CD4-positive, CD25-positive, alpha-beta regulatory T cell (primary cell): ENCODE measurements at regions not wholly inside any gene's neighbourhood (a gene's known extent, or its start where the extent isn't known, plus 50 kb on each side); places are given as distances from the start of the nearest gene placed in this dataset.

Experiments used
- ATAC-seq, 2 donors: fragments of 150-1000 bp; cut with Tn5 transposase; one replicate each; pipeline ENCODE4 v1.10.0; 2021; ENCODE audit warnings: low read depth in 2 of 2, moderate number of reproducible peaks in 2 of 2, moderate library complexity in 1 of 2
- DNase-seq, 3 donors: peaks; one replicate each; pipeline versions ENCODE4 v3.0.0 to v3.0.0-alpha.2; 2012 to 2022; ENCODE audit warnings: mixed read lengths in 1 of 3
- H3K27ac ChIP-seq: one replicate; pipeline ENCODE4 v1.7.0; 2013; ENCODE audit warnings: mild to moderate bottlenecking, low read length; ENCODE audit not compliant: insufficient read depth, poor library complexity, severe bottlenecking
- H3K27me3 ChIP-seq: one replicate; pipeline ENCODE4 v1.7.0; 2013; ENCODE audit warnings: low read length; ENCODE audit not compliant: control insufficient read depth, insufficient read depth
- H3K36me3 ChIP-seq: one replicate; pipeline ENCODE4 v1.7.0; 2013; ENCODE audit warnings: mild to moderate bottlenecking, low read length, moderate library complexity; ENCODE audit not compliant: control insufficient read depth, insufficient read depth
- H3K4me1 ChIP-seq: 2 replicates; pipeline ENCODE4 v1.7.0; 2013; ENCODE audit warnings: mild to moderate bottlenecking, low read length; ENCODE audit not compliant: insufficient read depth, control insufficient read depth, poor library complexity, severe bottlenecking
- H3K4me3 ChIP-seq: one replicate; pipeline ENCODE4 v1.7.0; 2013; ENCODE audit warnings: low read depth, mild to moderate bottlenecking, low read length, moderate library complexity
- H3K9me3 ChIP-seq, 2 experiments: 1 replicate in 1 of 2; 2 replicates in 1 of 2; pipeline ENCODE4 v1.7.0; 2013; ENCODE audit warnings: low read length in 2 of 2, mild to moderate bottlenecking in 1 of 2, moderate library complexity in 1 of 2; ENCODE audit not compliant: control insufficient read depth in 2 of 2
- H3K27ac Mint-ChIP-seq, 3 donors: one replicate each; pipeline ENCODE4 v1.8.0; 2020 to 2022; ENCODE audit warnings: mild to moderate bottlenecking in 3 of 3, mixed read lengths in 3 of 3, moderate library complexity in 2 of 3
- H3K27me3 Mint-ChIP-seq: one replicate; pipeline ENCODE4 v1.8.0; 2022; ENCODE audit warnings: mild to moderate bottlenecking, mixed read lengths
- H3K36me3 Mint-ChIP-seq: one replicate; pipeline ENCODE4 v1.8.0; 2020; ENCODE audit warnings: mixed read lengths
- H3K4me1 Mint-ChIP-seq, 4 donors: one replicate each; pipeline ENCODE4 v1.8.0; 2020 to 2022; ENCODE audit warnings: mixed read lengths in 4 of 4, mild to moderate bottlenecking in 1 of 4
- H3K4me3 Mint-ChIP-seq, 4 donors: one replicate each; pipeline ENCODE4 v1.8.0; 2020 to 2022; ENCODE audit warnings: mild to moderate bottlenecking in 4 of 4, mixed read lengths in 4 of 4, moderate library complexity in 3 of 4
- H3K9me3 Mint-ChIP-seq, 7 donors: one replicate each; pipeline ENCODE4 v1.8.0; 2020 to 2022; ENCODE audit warnings: mixed read lengths in 7 of 7, mild to moderate bottlenecking in 3 of 7, moderate library complexity in 2 of 7

DNA sequence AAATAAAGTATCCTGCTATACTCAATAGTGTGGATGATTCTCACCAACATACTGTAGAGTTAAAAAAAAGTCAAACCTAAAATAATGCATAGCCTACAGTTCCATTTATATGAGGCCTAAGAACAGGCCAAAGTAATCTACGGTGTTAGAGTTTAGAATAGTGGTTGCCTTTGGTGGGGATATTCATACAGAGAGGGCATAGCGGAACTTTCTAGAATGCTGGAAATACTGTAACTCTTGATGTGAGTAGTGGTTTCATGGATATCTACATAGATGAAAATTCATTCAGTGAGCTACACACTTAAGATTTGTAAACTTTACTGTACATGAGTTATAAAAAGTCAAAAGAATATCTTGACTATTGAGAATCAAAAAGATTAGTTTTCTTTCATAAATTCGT lies 349.9 kb upstream of the NFE2L3 start:
- H3K4me1 ChIP-seq, result no peaks in the 10 kb centered on the region
- Mint-ChIP-seq H3K36me3 (no peaks in the 10 kb centered on the region), H3K27me3 (peaks cover 19% of the 10 kb centered on the region), H3K9me3 (peaks cover 0 to 2% (median 0%) of the 10 kb centered on the region in 7 donors), H3K4me1 (no peaks in the 10 kb centered on the region), H3K4me3 (no peak overlapping the region), H3K27ac (no peak overlapping the region)
- no peak overlapping the region for H3K4me3 ChIP-seq
- no peak overlapping the region for H3K27ac ChIP-seq
- H3K27me3 ChIP-seq, result peaks cover 16% of the 10 kb centered on the region
- H3K36me3 ChIP-seq, result no peaks in the 10 kb centered on the region
- no peaks in the 10 kb centered on the region for H3K9me3 ChIP-seq
- DNase-seq, result no peak
- ATAC-seq, result no peak

DNA sequence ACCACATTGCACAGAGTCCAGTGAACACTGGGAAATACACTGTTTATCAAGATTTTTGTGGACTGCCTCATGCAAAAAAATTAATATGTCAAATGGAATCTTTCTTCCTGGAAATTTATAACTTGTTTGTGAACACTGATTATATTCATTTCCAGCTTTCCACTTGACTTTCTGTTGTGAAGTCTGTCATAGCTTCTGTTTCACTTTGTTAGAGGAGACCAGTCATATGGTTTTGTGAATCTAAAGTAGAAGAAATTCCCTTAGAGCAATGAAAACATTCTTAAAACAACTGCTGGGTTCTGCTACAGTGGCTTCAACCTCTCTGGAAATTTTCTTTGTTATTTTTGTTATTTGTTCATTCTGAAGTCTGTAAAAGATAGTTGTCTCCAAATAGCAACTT lies 349.5 kb upstream of the NFE2L3 start:
- ATAC-seq (no peak), DNase-seq (no peak)
- no peaks in the 10 kb centered on the region for H3K9me3 ChIP-seq
- peaks cover 16% of the 10 kb centered on the region for H3K27me3 ChIP-seq
- no peak overlapping the region for H3K4me3 ChIP-seq
- Mint-ChIP-seq H3K36me3 (no peaks in the 10 kb centered on the region), H3K27me3 (peaks cover 15% of the 10 kb centered on the region), H3K4me3 (no peak overlapping the region), H3K27ac (no peak overlapping the region), H3K4me1 (no peaks in the 10 kb centered on the region), H3K9me3 (peaks cover 0 to 2% (median 0%) of the 10 kb centered on the region in 7 donors)
- H3K36me3 ChIP-seq, result no peaks in the 10 kb centered on the region
- H3K4me1 ChIP-seq, result no peaks in the 10 kb centered on the region
- no peak overlapping the region for H3K27ac ChIP-seq

DNA sequence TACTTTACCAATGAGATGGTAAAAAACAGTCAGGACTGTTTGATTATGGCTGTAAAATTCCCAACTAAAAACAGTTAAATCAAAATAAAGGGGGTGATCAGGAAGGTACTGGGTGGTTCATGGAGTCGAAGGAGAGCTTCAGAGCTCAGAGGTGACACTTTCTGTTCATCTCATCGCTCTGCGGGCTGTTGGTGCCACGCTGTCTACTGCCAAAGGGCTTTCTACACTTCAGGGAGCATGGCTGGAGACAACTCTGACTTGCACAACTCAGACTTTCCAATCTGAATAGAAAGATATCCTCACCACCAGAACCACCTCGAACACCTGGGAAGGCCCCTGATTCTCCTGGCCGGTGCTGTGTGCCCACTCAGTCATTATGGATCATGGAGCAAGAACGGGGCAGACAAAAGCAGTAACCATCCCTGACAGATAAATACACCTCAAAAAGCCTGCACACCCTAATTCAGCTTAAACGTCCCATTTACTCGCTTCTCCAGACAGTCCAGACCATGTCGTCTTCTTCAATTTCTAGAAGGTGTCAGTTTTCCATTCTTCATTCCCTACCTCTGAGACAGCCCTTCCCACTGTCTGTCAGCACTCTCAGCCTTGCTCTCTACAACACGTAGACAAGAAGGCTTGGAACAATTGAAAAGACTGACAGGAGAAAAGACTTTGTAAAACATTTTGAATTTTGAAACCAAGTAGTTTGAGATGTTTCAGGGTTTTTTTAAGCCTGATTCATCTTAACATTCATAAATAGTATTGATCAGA lies 348.7 kb upstream of the NFE2L3 start:
- Mint-ChIP-seq H3K9me3 (peaks cover 0 to 2% (median 0%) of the 10 kb centered on the region in 7 donors), H3K4me1 (no peaks in the 10 kb centered on the region), H3K4me3 (no peak overlapping the region), H3K27ac (no peak overlapping the region), H3K36me3 (no peaks in the 10 kb centered on the region), H3K27me3 (peaks cover 13% of the 10 kb centered on the region)
- no peaks in the 10 kb centered on the region for H3K36me3 ChIP-seq
- H3K4me1 ChIP-seq, result no peaks in the 10 kb centered on the region
- no peak for ATAC-seq
- H3K9me3 ChIP-seq, result no peaks in the 10 kb centered on the region
- no peak overlapping the region for H3K4me3 ChIP-seq
- H3K27ac ChIP-seq, result no peak overlapping the region
- peaks cover 13% of the 10 kb centered on the region for H3K27me3 ChIP-seq
- no peak for DNase-seq

DNA sequence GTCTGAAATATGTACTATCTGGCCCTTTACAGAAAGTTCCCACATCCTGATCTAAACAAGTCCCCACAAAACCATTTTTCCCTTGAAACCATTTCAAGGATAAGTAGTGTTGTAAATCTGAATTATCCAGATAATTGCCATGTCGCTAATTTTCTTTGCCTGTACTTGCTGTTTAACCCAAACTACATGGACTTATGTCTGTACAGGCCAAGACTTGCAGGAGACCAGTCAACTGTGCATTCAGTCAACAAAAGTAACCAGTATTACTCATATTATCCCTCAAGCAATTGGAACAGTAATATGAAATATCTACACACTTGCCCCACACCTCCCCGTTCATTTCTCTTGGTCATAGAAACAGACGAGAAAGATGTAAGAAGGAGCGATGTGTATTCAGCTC lies 347.8 kb upstream of the NFE2L3 start:
- DNase-seq, result no peak
- no peak overlapping the region for H3K4me3 ChIP-seq
- peaks cover 0 to 2% (median 0%) of the 10 kb centered on the region in 7 donors for H3K9me3 Mint-ChIP-seq
- peaks cover 16% of the 10 kb centered on the region for H3K27me3 Mint-ChIP-seq
- no peaks in the 10 kb centered on the region for H3K4me1 Mint-ChIP-seq
- H3K27ac Mint-ChIP-seq, result no peak overlapping the region
- no peak for ATAC-seq
- H3K4me1 ChIP-seq, result no peaks in the 10 kb centered on the region
- no peaks in the 10 kb centered on the region for H3K9me3 ChIP-seq
- H3K36me3 ChIP-seq, result no peaks in the 10 kb centered on the region
- H3K36me3 Mint-ChIP-seq, result no peaks in the 10 kb centered on the region
- no peak overlapping the region for H3K4me3 Mint-ChIP-seq
- H3K27ac ChIP-seq, result no peak overlapping the region
- H3K27me3 ChIP-seq, result peaks cover 11% of the 10 kb centered on the region

DNA sequence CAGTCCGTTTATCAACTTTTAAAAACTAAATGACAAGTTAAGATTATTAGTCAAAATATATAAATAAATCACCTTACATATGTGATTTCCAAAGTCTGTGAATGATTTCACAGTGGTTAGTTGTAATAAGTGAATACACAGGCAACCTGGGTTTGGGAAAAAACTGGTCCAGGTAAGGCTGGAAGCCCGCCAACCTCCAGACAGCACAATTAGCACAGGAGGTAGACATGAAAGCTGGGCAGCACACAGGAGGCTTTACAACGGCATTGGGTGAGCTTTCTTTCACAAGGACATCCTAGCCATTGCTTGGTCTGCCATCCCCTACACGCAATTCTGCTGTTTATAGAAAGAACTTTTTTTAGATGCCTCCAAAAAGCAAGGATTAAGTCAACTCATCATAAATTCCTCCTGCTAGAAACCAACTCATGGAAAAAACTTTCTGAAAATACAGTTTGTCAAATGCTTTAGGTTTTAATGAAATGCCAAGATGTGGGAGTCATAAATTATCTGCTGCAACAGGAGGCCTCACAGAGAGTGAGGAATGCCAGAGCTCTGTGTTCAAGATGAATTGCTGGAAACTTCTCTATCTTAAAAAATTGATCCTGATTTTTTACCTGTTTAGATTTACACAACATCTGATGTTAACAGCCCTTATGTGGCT lies 346.8 kb upstream of the NFE2L3 start:
- H3K36me3 ChIP-seq, result no peaks in the 10 kb centered on the region
- no peak overlapping the region for H3K4me3 ChIP-seq
- no peaks in the 10 kb centered on the region for H3K36me3 Mint-ChIP-seq
- no peak overlapping the region for H3K4me3 Mint-ChIP-seq
- no peaks in the 10 kb centered on the region for H3K4me1 ChIP-seq
- ATAC-seq, result no peak
- H3K4me1 Mint-ChIP-seq, result no peaks in the 10 kb centered on the region
- no peak for DNase-seq
- peaks cover 0 to 2% (median 0%) of the 10 kb centered on the region in 7 donors for H3K9me3 Mint-ChIP-seq
- no peaks in the 10 kb centered on the region for H3K9me3 ChIP-seq
- no peak overlapping the region for H3K27ac Mint-ChIP-seq
- peaks cover 16% of the 10 kb centered on the region for H3K27me3 Mint-ChIP-seq
- H3K27me3 ChIP-seq, result peaks cover 11% of the 10 kb centered on the region
- H3K27ac ChIP-seq, result no peak overlapping the region

DNA sequence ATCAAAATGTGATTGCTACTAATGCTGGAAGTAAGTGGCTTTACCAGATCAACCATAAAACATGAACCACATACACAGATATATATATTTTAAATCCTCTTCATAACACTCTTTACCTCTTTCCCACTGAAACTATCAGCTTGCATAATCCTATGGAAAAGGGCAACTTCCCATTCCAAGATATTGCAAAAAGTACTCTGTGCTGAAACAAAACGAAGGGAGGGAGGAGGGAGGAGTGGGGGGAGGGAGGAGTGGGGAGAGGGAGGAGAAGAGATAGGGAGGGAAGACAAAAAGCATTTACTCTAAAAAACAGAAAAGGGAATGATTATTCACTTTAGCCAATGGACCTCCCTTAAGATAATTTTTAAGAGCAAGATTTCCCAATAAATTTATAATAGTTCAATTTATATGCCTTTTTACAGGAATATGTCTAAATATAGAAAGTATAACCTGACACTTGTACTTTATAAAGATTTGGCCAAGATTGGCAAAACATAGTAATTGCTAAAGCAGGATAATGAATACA lies 344.8 kb upstream of the NFE2L3 start:
- ATAC-seq, result no peak
- Mint-ChIP-seq H3K27ac (no peak overlapping the region), H3K27me3 (peaks cover 8% of the 10 kb centered on the region), H3K9me3 (no peaks in the 10 kb centered on the region), H3K36me3 (no peaks in the 10 kb centered on the region), H3K4me3 (no peak overlapping the region), H3K4me1 (no peaks in the 10 kb centered on the region)
- no peaks in the 10 kb centered on the region for H3K4me1 ChIP-seq
- peaks cover 8% of the 10 kb centered on the region for H3K27me3 ChIP-seq
- H3K36me3 ChIP-seq, result no peaks in the 10 kb centered on the region
- no peaks in the 10 kb centered on the region for H3K9me3 ChIP-seq
- no peak overlapping the region for H3K27ac ChIP-seq
- no peak for DNase-seq
- no peak overlapping the region for H3K4me3 ChIP-seq

DNA sequence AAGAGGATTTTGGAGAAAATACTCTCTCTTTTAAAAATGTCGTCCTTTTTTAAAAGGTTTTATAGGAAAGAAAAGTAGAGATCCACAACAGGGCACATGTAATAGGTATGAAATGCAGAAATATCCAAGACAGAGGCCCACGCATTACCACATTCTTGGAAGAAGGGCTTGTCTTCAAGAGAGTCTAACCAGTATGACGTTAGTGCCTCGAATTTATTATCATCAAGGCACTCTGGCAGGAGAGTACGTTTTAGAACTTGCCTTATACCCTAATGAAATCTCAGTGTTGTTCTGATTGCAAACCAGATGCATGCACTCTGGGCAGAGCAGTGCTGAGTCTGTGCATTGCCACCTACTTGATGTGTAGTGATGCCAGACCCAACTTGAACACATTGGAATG lies 342.6 kb upstream of the NFE2L3 start:
- Histone ChIP-seq H3K4me1 (no peaks in the 10 kb centered on the region), H3K27me3 (peaks cover 9% of the 10 kb centered on the region), H3K27ac (no peak overlapping the region), H3K9me3 (no peaks in the 10 kb centered on the region), H3K4me3 (no peak overlapping the region), H3K36me3 (no peaks in the 10 kb centered on the region)
- ATAC-seq (no peak), DNase-seq (no peak)
- Mint-ChIP-seq H3K36me3 (no peaks in the 10 kb centered on the region), H3K4me3 (no peak overlapping the region), H3K4me1 (no peaks in the 10 kb centered on the region), H3K27ac (no peak overlapping the region), H3K9me3 (no peaks in the 10 kb centered on the region), H3K27me3 (peaks cover 13% of the 10 kb centered on the region)
